ENCODE measurements at regions not wholly inside any gene's neighbourhood (a gene's known extent, or its start where the extent isn't known, plus 50 kb on each side); places are given as distances from the start of the nearest gene placed in this dataset.
"Not testable (repeated sequence)": the region's sequence is repeated elsewhere in the genome, so short reads cannot be mapped to it uniquely, and the experiment has no call there.

DNA sequence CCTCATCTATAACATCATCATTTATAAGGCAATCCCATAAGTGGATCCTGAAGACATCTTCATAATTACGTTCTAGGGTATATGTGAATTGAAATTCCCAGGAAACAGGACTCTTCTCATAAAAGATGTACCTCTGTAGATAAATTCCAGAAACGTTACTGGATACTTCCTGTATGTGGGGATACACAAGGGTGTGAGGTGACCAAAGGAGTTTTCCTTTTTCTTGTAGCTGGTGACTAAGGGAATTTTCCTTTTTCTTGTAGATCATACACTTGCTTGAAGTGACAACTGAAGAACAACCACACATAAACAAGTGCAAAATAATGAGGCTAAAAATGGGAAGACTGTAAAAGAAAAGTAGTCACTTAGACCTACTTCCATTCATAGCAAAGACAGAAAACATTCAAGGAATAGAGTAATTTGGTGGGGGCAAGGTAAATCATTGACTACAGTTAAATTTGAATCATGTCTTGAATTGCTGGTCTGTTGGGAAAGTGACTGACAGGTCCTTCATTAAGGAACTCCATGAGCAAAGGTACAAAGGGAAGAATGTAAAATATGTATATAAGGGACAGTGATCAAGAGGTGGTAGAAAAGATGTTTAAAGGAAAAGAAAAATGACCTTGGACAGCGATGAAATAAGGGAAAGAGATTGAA, 53.2 kb upstream of the UBE2E3 start:
- no peak for DNase-seq (ENCODE audit: extremely low read depth in 1 of 2, low read depth in 1 of 2)

- no peak for DNase-seq (ENCODE audit: extremely low read depth in 1 of 2, low read depth in 1 of 2)
These were observed 54.7 kb upstream of the UBE2E3 start for GRCh38 chr2:180925700-180926099.

DNA sequence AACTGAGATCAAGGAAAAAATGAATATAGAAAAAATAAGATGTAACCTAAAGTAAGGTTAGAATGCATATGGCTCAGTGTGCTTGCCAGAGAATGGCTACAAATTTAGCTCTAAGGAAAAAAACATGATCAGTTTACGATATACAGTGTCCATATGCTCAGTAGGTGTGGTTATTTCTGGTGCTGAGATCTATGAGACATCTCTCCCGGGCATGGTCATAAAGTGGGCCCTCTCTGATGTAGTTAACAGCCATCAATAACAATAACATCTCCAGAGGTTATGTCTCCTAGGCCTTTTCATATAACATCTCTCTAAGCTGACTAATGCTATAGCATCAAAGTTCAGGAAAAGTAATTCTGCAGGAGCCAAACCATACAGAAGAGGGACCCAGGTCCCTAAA, 56.3 kb upstream of the UBE2E3 start:
- no peak for DNase-seq (ENCODE audit: extremely low read depth in 1 of 2, low read depth in 1 of 2)

GRCh38 chr2:180910831-180911665, 69.4 kb upstream of the UBE2E3 start:
- no peak for DNase-seq (ENCODE audit: extremely low read depth in 1 of 2, low read depth in 1 of 2)

DNA sequence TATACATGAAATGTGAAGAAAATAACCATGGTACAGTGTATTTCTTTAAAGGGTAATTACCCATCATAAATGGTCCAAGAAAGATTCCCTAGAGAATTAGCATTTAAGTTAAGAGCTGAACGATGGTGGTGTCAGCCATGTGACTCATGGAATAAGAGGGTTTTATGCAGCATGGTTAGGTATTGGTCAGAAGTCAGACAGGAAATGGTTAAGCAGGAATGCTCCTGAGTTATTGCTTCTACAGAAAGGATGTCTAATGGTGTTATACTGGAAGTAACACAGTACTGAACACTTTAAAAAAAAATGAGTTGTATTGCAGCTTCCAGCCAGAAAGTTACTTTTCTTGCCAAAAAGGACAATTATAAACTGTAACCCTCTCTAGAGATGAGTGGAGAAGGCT, 72.7 kb upstream of the UBE2E3 start:
- DNase-seq (ENCODE audit: extremely low read depth in 1 of 2, low read depth in 1 of 2) = no peak

GRCh38 chr2:180905461-180905860, 74.9 kb upstream of the UBE2E3 start:
- DNase-seq (ENCODE audit: extremely low read depth in 1 of 2, low read depth in 1 of 2) = no peak

- no peak for DNase-seq (ENCODE audit: extremely low read depth in 1 of 2, low read depth in 1 of 2)
These were observed 75.4 kb upstream of the UBE2E3 start for GRCh38 chr2:180905002-180905401.

DNA sequence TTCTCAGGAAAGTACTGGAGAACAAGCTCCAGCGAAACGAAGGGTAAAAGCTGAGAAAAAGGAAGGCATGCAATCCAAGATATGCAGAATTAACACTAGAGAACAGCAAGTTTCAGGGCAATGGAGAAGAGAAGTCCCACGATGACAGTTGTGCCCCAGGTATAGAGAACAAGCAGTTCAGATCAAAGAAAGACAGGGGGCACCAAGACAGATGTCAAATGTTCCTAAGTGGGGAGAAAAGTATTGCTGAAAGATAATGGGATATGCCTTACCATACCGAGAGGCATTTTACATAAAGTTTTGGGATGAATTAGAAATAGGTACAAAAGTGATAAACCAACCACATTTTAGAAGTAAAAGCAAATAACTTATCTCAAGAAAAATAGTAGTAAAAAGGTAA, 79.1 kb upstream of the UBE2E3 start:
- DNase-seq (ENCODE audit: extremely low read depth in 1 of 2, low read depth in 1 of 2) = no peak

DNA sequence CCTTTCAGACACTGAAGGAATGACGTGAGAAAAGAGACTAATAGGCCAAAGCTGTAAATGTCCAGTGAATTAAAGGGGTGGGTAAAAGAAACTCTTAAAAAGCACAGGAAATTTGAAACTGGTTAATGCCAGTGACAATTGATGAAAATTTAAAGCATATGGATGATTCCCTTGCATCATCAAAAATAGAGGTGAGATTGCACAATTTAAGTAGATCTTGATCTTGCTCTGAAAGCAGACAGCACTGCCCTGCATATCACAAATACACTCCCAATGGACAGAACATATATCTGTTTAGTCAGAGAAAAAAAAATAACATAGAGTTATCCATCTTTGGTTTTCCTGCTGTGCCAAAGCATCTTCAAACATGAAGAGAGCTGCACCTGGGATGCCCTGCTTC, 86.7 kb upstream of the UBE2E3 start:
- no peak for DNase-seq (ENCODE audit: extremely low read depth in 1 of 2, low read depth in 1 of 2)

- DNase-seq (ENCODE audit: extremely low read depth in 1 of 2, low read depth in 1 of 2) = no peak
These were observed 88.3 kb upstream of the UBE2E3 start for GRCh38 chr2:180892091-180892490.

GRCh38 chr2:180891360-180891759, 89.0 kb upstream of the UBE2E3 start:
- DNase-seq (ENCODE audit: extremely low read depth in 1 of 2, low read depth in 1 of 2) = no peak

DNA sequence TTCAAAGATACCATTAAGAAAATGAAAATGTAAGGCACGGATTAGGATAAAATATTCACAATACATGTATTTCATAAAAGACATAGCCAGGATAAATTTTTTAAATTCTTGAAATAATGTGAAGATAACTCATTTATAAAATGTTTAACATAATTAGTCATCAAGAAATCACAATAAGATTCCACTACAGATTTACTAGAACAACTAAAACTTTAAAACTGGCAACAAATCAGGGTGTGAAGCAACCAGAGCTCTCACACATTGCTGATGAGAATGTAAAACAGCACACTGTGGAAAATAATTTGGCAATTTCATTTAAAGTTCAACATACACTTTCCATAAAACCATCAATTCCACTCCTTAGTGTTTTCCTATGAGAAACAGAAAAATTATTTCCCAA, 89.6 kb upstream of the UBE2E3 start:
- no peak for DNase-seq (ENCODE audit: extremely low read depth in 1 of 2, low read depth in 1 of 2)

DNA sequence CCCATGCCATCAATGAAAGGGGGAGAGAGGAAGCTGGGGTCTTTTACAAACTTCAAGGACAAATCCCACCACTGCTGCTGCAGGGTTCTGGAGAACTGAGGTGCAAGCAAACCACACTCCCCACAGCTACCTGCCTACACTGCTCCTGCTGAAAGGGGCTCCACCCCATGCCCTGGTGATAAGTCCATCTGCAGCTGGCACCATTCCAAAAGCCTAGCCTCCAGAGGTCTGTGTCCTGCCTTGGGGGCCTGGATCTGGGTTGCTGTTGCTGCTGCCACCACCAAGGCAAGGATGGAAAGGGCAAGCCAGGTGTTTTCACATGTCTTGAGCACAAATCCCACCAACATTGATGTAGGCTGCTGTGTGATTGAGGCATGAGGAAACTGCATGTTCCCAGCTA, 97.4 kb upstream of the UBE2E3 start:
- DNase-seq (ENCODE audit: extremely low read depth in 1 of 2, low read depth in 1 of 2) = no peak

DNA sequence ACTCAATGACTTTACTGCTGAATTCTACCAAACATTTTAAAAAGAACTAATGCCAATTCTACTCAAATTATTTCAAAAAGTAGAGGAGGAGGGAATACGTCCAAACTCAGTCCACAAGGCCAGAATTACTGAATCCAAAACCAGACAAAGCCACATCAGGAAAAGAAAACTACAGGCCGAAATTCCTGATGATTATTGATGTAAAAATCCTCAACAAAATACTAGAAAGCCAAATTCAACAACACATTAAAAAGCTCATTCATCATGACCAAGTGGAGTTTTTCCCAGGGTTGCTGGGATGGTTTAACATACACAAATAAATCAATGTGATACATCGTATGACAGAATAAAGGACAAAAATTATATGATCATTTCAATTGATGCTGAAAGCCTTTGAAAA, 103.9 kb upstream of the UBE2E3 start:
- DNase-seq (ENCODE audit: extremely low read depth in 1 of 2, low read depth in 1 of 2) = no peak

DNA sequence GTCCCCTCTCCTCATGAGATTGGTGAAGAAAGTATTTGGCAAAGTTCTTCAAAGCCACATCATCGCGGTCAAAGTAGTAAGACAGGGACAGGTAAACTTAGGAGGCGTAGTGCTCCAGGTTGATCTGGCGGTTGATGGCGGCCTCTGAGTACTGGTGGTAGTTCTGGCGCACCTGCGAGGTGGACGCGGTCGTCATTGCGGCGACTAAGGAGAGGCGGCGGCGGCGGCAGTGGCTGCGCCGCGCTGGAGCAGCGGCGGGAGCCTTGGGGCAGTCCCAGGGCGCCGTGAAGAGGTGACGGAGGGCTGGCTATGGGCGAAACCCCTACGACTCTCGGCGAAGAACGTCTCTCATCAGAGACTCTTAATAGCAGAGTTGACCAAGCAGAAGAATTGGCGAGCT, 107.2 kb upstream of the UBE2E3 start:
- DNase-seq (ENCODE audit: extremely low read depth in 1 of 2, low read depth in 1 of 2) = no peak

- DNase-seq (ENCODE audit: extremely low read depth in 1 of 2, low read depth in 1 of 2) = not testable (repeated sequence)
These were observed 107.6 kb upstream of the UBE2E3 start for GRCh38 chr2:180872781-180873180.

- DNase-seq (ENCODE audit: extremely low read depth in 1 of 2, low read depth in 1 of 2) = no peak
These were observed 108.2 kb upstream of the UBE2E3 start for GRCh38 chr2:180872255-180872654.

GRCh38 chr2:180871649-180872048, 108.8 kb upstream of the UBE2E3 start:
- no peak for DNase-seq (ENCODE audit: extremely low read depth in 1 of 2, low read depth in 1 of 2)

- DNase-seq (ENCODE audit: extremely low read depth in 1 of 2, low read depth in 1 of 2) = no peak
These were observed 130.6 kb upstream of the UBE2E3 start for GRCh38 chr2:180849851-180850250.

- DNase-seq (ENCODE audit: extremely low read depth in 1 of 2, low read depth in 1 of 2) = no peak
These were observed 132.0 kb upstream of the UBE2E3 start for GRCh38 chr2:180848393-180848792.

DNA sequence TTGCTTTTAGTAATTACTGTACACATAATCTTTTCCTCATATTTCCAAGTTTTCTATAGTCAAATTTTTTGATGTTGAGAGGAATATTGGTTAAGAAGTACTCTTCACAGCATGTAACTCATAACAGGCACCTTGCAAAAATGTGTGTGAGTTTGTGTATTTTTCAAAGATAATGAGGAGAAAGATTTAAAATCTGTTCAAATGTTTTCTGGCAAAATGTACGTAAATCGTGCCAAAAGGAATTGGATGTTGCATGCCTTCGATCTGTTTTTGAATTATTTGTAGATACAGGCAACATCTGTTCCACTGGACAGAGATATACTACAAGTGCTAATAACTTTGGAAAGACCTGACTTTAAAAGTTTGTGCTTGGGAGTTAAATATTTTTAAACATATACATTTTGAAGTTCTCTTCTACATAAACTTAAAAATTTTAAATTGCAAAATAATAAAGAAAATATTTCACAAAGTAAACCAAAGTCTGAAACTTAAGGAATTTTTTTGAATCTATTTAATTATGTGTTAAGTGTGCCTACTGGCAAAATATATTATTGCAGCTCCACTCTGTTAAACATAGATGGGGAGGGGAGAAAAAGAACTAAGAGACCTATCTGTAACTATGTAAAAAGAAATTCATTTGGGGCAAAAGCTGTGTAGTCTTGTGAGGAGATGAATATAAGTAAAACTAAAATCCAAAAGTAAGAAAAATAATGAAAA, 133.5 kb upstream of the UBE2E3 start:
- DNase-seq (ENCODE audit: extremely low read depth in 1 of 2, low read depth in 1 of 2) = no peak

DNA sequence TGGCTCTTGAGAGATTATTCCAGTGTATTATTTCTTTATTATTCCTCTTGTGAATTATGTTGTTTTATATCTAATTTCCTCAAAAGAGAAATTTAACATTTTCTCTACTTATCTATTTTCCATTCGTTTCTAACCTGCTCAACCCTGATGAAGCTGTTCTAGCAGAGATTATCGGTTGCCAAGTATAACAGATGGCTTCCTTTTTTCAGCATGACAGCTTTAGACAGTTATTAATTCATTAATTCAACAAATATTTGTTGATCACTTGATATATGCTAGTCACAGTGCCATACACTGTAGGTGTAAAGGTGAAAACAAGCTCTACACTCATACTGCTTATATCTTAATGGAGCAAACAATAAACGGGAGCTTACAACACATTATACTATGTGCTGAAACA, 137.9 kb upstream of the UBE2E3 start:
- DNase-seq (ENCODE audit: extremely low read depth in 1 of 2, low read depth in 1 of 2) = no peak
